SU-DHL-6 (cell line): ENCODE measurements at regions not wholly inside any gene's neighbourhood (a gene's known extent, or its start where the extent isn't known, plus 50 kb on each side); places are given as distances from the start of the nearest gene placed in this dataset.

Source experiments
- H2AFZ ChIP-seq: fragments of 200-600 bp; sonication (generic); 2 replicates; pipeline ENCODE4 v1.6.1; 2014; ENCODE audit warnings: low read depth, mild to moderate bottlenecking, moderate library complexity, mixed read lengths, antibody characterized with exemption, low read length; ENCODE audit not compliant: severe bottlenecking
- H3F3A ChIP-seq: fragments of 200-600 bp; shearing (Covaris generic); 2 replicates; pipeline ENCODE4 v1.6.0; 2016; ENCODE audit warnings: antibody characterized with exemption, mild to moderate bottlenecking; ENCODE audit not compliant: insufficient read depth
- H3K27ac ChIP-seq: fragments of 200-600 bp; sonication (generic); 2 replicates; pipeline ENCODE4 v1.5.1; 2016; ENCODE audit warnings: low read depth, mild to moderate bottlenecking, low read length, moderate library complexity, mixed read lengths
- H3K27me3 ChIP-seq: fragments of 200-600 bp; sonication (generic), shearing (Covaris generic); 2 replicates; pipeline ENCODE4 v1.6.0; 2014; ENCODE audit warnings: mild to moderate bottlenecking, low read length
- H3K36me3 ChIP-seq: fragments of 200-600 bp; sonication (generic); 2 replicates; pipeline ENCODE4 v1.6.1; 2014; ENCODE audit warnings: mild to moderate bottlenecking, low read length, mixed read lengths
- H3K4me2 ChIP-seq: fragments of 300-600, 200-600 bp; shearing (Covaris generic), sonication (generic); 2 replicates; pipeline ENCODE4 v1.6.0; 2014; ENCODE audit warnings: low read length, low read depth, mild to moderate bottlenecking; ENCODE audit not compliant: poor library complexity, severe bottlenecking
- H3K4me3 ChIP-seq: fragments of 200-600 bp; sonication (generic); 2 replicates; pipeline ENCODE4 v1.5.1; 2014; ENCODE audit warnings: antibody characterized with exemption, low read length, mild to moderate bottlenecking, mixed read lengths; ENCODE audit not compliant: insufficient read depth, poor library complexity, severe bottlenecking
- H3K79me2 ChIP-seq: fragments of 200-600 bp; sonication (generic); 2 replicates; pipeline ENCODE4 v1.6.1; 2014; ENCODE audit warnings: mild to moderate bottlenecking, low read length, moderate library complexity; ENCODE audit not compliant: insufficient read depth
- H3K9ac ChIP-seq: fragments of 200-600 bp; sonication (generic); 2 replicates; pipeline ENCODE4 v1.7.0; 2014; ENCODE audit warnings: mild to moderate bottlenecking, low read length
- H3K9me2 ChIP-seq: fragments of 200-600 bp; sonication (generic); replicated peaks from 2 replicates; pipeline ENCODE4 v1.6.1; 2014; ENCODE audit warnings: low read length; ENCODE audit not compliant: insufficient read depth
- H3K9me3 ChIP-seq: fragments of 200-600 bp; sonication (generic); 2 replicates; pipeline ENCODE4 v1.6.1; 2014; ENCODE audit warnings: low read length, mixed read lengths; ENCODE audit not compliant: insufficient read depth
- H4K20me1 ChIP-seq: fragments of 200-600 bp; sonication (generic); 2 replicates; pipeline ENCODE4 v1.6.1; 2014; ENCODE audit warnings: low read depth, mild to moderate bottlenecking, antibody characterized with exemption, low read length, moderate library complexity, mixed read lengths
- CTCF ChIP-seq: fragments of 200-600 bp; sonication (generic); IDR thresholded peaks from one replicate; pipeline ENCODE4 v1.5.1; 2017; ENCODE audit warnings: antibody characterized with exemption, mild to moderate bottlenecking, low read length, moderate library complexity; ENCODE audit not compliant: insufficient read depth, poor library complexity, severe bottlenecking
- EZH2phosphoT487 ChIP-seq: fragments of 200-600 bp; sonication (generic), shearing (Covaris generic); conservative IDR thresholded peaks from 2 replicates; pipeline ENCODE4 v1.6.1; 2018; ENCODE audit warnings: mild to moderate bottlenecking, antibody characterized with exemption, low read length, moderate library complexity, mixed read lengths

- TF ChIP-seq CTCF (no peak), EZH2phosphoT487 (no peak)
- no peaks in the 10 kb centered on the region for H3K27me3 ChIP-seq
- no peaks in the 10 kb centered on the region for H3F3A ChIP-seq
- H3K79me2 ChIP-seq = no peaks in the 10 kb centered on the region
- H3K4me2 ChIP-seq = no peak overlapping the region
- H3K9me2 ChIP-seq = no peaks in the 10 kb centered on the region
- H3K9ac ChIP-seq = no peak overlapping the region
- H3K27ac ChIP-seq = no peak overlapping the region
- no peak overlapping the region for H2AFZ ChIP-seq
- no peaks in the 10 kb centered on the region for H4K20me1 ChIP-seq
- no peak overlapping the region for H3K4me3 ChIP-seq
- no peaks in the 10 kb centered on the region for H3K36me3 ChIP-seq
- peaks cover 5% of the 10 kb centered on the region; the same call in 1 of the 2 replicates for H3K9me3 ChIP-seq
Measured at GRCh38 chr2:237244178-237244577, 158.5 kb downstream of the COPS8 start.

GRCh38 chr2:237244976-237245646 is 159.4 kb downstream of the COPS8 start:
- no peak overlapping the region for H3K4me2 ChIP-seq
- no peaks in the 10 kb centered on the region for H4K20me1 ChIP-seq
- H3K9me3 ChIP-seq = peaks cover 5% of the 10 kb centered on the region; the same call in 1 of the 2 replicates
- H3K36me3 ChIP-seq = no peaks in the 10 kb centered on the region
- TF ChIP-seq EZH2phosphoT487 (no peak), CTCF (no peak)
- no peaks in the 10 kb centered on the region for H3F3A ChIP-seq
- H3K9ac ChIP-seq = no peak overlapping the region
- no peaks in the 10 kb centered on the region for H3K79me2 ChIP-seq
- H2AFZ ChIP-seq = no peak overlapping the region
- H3K27ac ChIP-seq = no peak overlapping the region
- no peaks in the 10 kb centered on the region for H3K27me3 ChIP-seq
- H3K9me2 ChIP-seq = no peaks in the 10 kb centered on the region
- H3K4me3 ChIP-seq = no peak overlapping the region

GRCh38 chr2:237250599-237250998 is 163.4 kb downstream of the COL6A3 start:
- Histone ChIP-seq H3K9ac (no peak overlapping the region), H3K36me3 (no peaks in the 10 kb centered on the region), H3K9me3 (no peaks in the 10 kb centered on the region), H3K4me2 (no peak overlapping the region), H3K9me2 (no peaks in the 10 kb centered on the region), H3K79me2 (no peaks in the 10 kb centered on the region), H3K27me3 (no peaks in the 10 kb centered on the region; the same call in 1 of the 2 replicates), H3K27ac (no peak overlapping the region), H2AFZ (no peak overlapping the region), H3F3A (no peaks in the 10 kb centered on the region), H4K20me1 (no peaks in the 10 kb centered on the region), H3K4me3 (no peak overlapping the region)
- TF ChIP-seq CTCF = no peak
- TF ChIP-seq EZH2phosphoT487 = no peak
